Activated T-helper 1 cell treated with anti-CD3 and anti-CD28 coated beads, Interleukin-12 subunit alpha, Interleukin-12 subunit beta, Interleukin-2, Interleukin-4 antibody, amounts not matched to agents 30 ng/mL and 10 ng/mL and 1 ng/mL, durations not matched to agents 14 hours and 24 hours and 36 hours (primary cell): ENCODE measurements at regions not wholly inside any gene's neighbourhood (a gene's known extent, or its start where the extent isn't known, plus 50 kb on each side); places are given as distances from the start of the nearest gene placed in this dataset.

ENCODE experiments used
- DNase-seq: peaks from one replicate; pipeline ENCODE4 v3.0.0; 2021; ENCODE audit warnings: low spot score
- H3K27ac Mint-ChIP-seq: one replicate; pipeline ENCODE4 v1.8.0; 2021; ENCODE audit warnings: mild to moderate bottlenecking, mixed read lengths
- H3K27me3 Mint-ChIP-seq: one replicate; pipeline ENCODE4 v1.8.0; 2022; ENCODE audit warnings: mild to moderate bottlenecking, moderate library complexity, mixed read lengths; ENCODE audit not compliant: insufficient read depth
- H3K36me3 Mint-ChIP-seq: one replicate; pipeline ENCODE4 v1.8.0; 2021; ENCODE audit warnings: low read depth, mixed read lengths
- H3K4me1 Mint-ChIP-seq: one replicate; pipeline ENCODE4 v1.8.0; 2021; ENCODE audit warnings: low read depth, mixed read lengths
- H3K4me3 Mint-ChIP-seq: one replicate; pipeline ENCODE4 v1.8.0; 2021; ENCODE audit warnings: mild to moderate bottlenecking, moderate library complexity, mixed read lengths
- H3K9me3 Mint-ChIP-seq: one replicate; pipeline ENCODE4 v1.8.0; 2021; ENCODE audit warnings: mixed read lengths
- intact Hi-C: fragments of 100-400 bp; cut with micrococcal nuclease; formaldehyde crosslinking; loops from one replicate; pipeline ENCODE4 v1.15.1; 2024

GRCh38 chr2:105576440-105577241 is 168.1 kb upstream of the NCK2 start:
- Mint-ChIP-seq H3K27me3 (no peaks in the 10 kb centered on the region), H3K4me1 (peaks cover 15% of the 10 kb centered on the region), H3K36me3 (no peaks in the 10 kb centered on the region), H3K27ac (no peak overlapping the region), H3K4me3 (no peak overlapping the region), H3K9me3 (no peaks in the 10 kb centered on the region)
- intact Hi-C loops = loop anchor here (1.0 to 5.0 kb wide), 6 partner anchors 170 to 522 kb away; no protein-coding TSS in a partner anchor
- no peak for DNase-seq

- Mint-ChIP-seq H3K27ac (no peak overlapping the region), H3K36me3 (no peaks in the 10 kb centered on the region), H3K4me1 (peaks cover 15% of the 10 kb centered on the region), H3K4me3 (no peak overlapping the region), H3K9me3 (no peaks in the 10 kb centered on the region), H3K27me3 (no peaks in the 10 kb centered on the region)
- DNase-seq = no peak
- intact Hi-C loops = loop anchor here (1.0 to 5.0 kb wide), 6 partner anchors 171 to 522 kb away; no protein-coding TSS in a partner anchor
These were observed 168.7 kb upstream of the NCK2 start for GRCh38 chr2:105576050-105576439.

GRCh38 chr2:105575499-105576025 is 169.2 kb upstream of the NCK2 start:
- Mint-ChIP-seq H3K9me3 (no peaks in the 10 kb centered on the region), H3K4me3 (no peak overlapping the region), H3K27me3 (no peaks in the 10 kb centered on the region), H3K27ac (no peak overlapping the region), H3K4me1 (peaks cover 15% of the 10 kb centered on the region), H3K36me3 (no peaks in the 10 kb centered on the region)
- no peak for DNase-seq
- intact Hi-C loops = loop anchor here (1.0 to 5.0 kb wide), 6 partner anchors 171 to 523 kb away; no protein-coding TSS in a partner anchor

GRCh38 chr2:105574796-105575344 is 169.8 kb upstream of the NCK2 start:
- no peak overlapping the region for H3K4me3 Mint-ChIP-seq
- H3K9me3 Mint-ChIP-seq = no peaks in the 10 kb centered on the region
- intact Hi-C loops = loop anchor here (5.0 kb wide), 1 partner anchor 282 kb away; no protein-coding TSS in a partner anchor
- no peak for DNase-seq
- peaks cover 4% of the 10 kb centered on the region for H3K27me3 Mint-ChIP-seq
- no peak overlapping the region for H3K27ac Mint-ChIP-seq
- no peaks in the 10 kb centered on the region for H3K36me3 Mint-ChIP-seq
- peaks cover 15% of the 10 kb centered on the region for H3K4me1 Mint-ChIP-seq

GRCh38 chr2:105573910-105574655 is 170.6 kb upstream of the NCK2 start:
- Mint-ChIP-seq H3K9me3 (no peaks in the 10 kb centered on the region), H3K27me3 (peaks cover 4% of the 10 kb centered on the region), H3K27ac (no peak overlapping the region), H3K4me1 (peaks cover 15% of the 10 kb centered on the region), H3K4me3 (no peak overlapping the region), H3K36me3 (no peaks in the 10 kb centered on the region)
- intact Hi-C loops = no loop called here
- no peak for DNase-seq

GRCh38 chr2:105573490-105573889 is 171.2 kb upstream of the NCK2 start:
- Mint-ChIP-seq H3K4me3 (no peak overlapping the region), H3K36me3 (no peaks in the 10 kb centered on the region), H3K9me3 (no peaks in the 10 kb centered on the region), H3K27me3 (peaks cover 4% of the 10 kb centered on the region), H3K27ac (no peak overlapping the region), H3K4me1 (peaks cover 15% of the 10 kb centered on the region)
- no peak for DNase-seq
- intact Hi-C loops = no loop called here

GRCh38 chr2:105571445-105571987 is 172.7 kb upstream of the FHL2 start:
- intact Hi-C loops = no loop called here
- H3K27ac Mint-ChIP-seq = no peak overlapping the region
- H3K27me3 Mint-ChIP-seq = peaks cover 7% of the 10 kb centered on the region
- H3K4me1 Mint-ChIP-seq = peaks cover 12% of the 10 kb centered on the region
- DNase-seq = no peak
- H3K36me3 Mint-ChIP-seq = no peaks in the 10 kb centered on the region
- H3K9me3 Mint-ChIP-seq = no peaks in the 10 kb centered on the region
- H3K4me3 Mint-ChIP-seq = no peak overlapping the region

- DNase-seq = no peak
- intact Hi-C loops = no loop called here
- no peak overlapping the region for H3K4me3 Mint-ChIP-seq
- no peaks in the 10 kb centered on the region for H3K36me3 Mint-ChIP-seq
- H3K4me1 Mint-ChIP-seq = peaks cover 8% of the 10 kb centered on the region
- no peak overlapping the region for H3K27ac Mint-ChIP-seq
- no peaks in the 10 kb centered on the region for H3K9me3 Mint-ChIP-seq
- peaks cover 7% of the 10 kb centered on the region for H3K27me3 Mint-ChIP-seq
These were observed 171.9 kb upstream of the FHL2 start for GRCh38 chr2:105570757-105571156.

GRCh38 chr2:105570326-105570725 is 171.5 kb upstream of the FHL2 start:
- peaks cover 4% of the 10 kb centered on the region for H3K4me1 Mint-ChIP-seq
- no peak overlapping the region for H3K27ac Mint-ChIP-seq
- intact Hi-C loops = no loop called here
- no peaks in the 10 kb centered on the region for H3K36me3 Mint-ChIP-seq
- DNase-seq = no peak
- H3K4me3 Mint-ChIP-seq = no peak overlapping the region
- H3K27me3 Mint-ChIP-seq = peaks cover 7% of the 10 kb centered on the region
- H3K9me3 Mint-ChIP-seq = no peaks in the 10 kb centered on the region

- H3K4me1 Mint-ChIP-seq = no peaks in the 10 kb centered on the region
- intact Hi-C loops = no loop called here
- H3K27ac Mint-ChIP-seq = no peak overlapping the region
- H3K4me3 Mint-ChIP-seq = no peak overlapping the region
- no peak for DNase-seq
- no peaks in the 10 kb centered on the region for H3K36me3 Mint-ChIP-seq
- peaks cover 7% of the 10 kb centered on the region for H3K27me3 Mint-ChIP-seq
- H3K9me3 Mint-ChIP-seq = no peaks in the 10 kb centered on the region
These were observed 170.8 kb upstream of the FHL2 start for GRCh38 chr2:105569606-105570005.

GRCh38 chr2:105567996-105568494 is 169.2 kb upstream of the FHL2 start:
- H3K36me3 Mint-ChIP-seq = no peaks in the 10 kb centered on the region
- intact Hi-C loops = no loop called here
- no peak overlapping the region for H3K4me3 Mint-ChIP-seq
- DNase-seq = no peak
- H3K9me3 Mint-ChIP-seq = no peaks in the 10 kb centered on the region
- no peaks in the 10 kb centered on the region for H3K4me1 Mint-ChIP-seq
- peaks cover 7% of the 10 kb centered on the region for H3K27me3 Mint-ChIP-seq
- no peak overlapping the region for H3K27ac Mint-ChIP-seq

- DNase-seq = no peak
- intact Hi-C loops = no loop called here
- no peak overlapping the region for H3K27ac Mint-ChIP-seq
- no peak overlapping the region for H3K4me3 Mint-ChIP-seq
- H3K4me1 Mint-ChIP-seq = no peaks in the 10 kb centered on the region
- no peaks in the 10 kb centered on the region for H3K36me3 Mint-ChIP-seq
- H3K9me3 Mint-ChIP-seq = no peaks in the 10 kb centered on the region
- peaks cover 11% of the 10 kb centered on the region for H3K27me3 Mint-ChIP-seq
These were observed 164.3 kb upstream of the FHL2 start for GRCh38 chr2:105563000-105563719.
